Stomach (tissue), 4 donors: ENCODE measurements at regions not wholly inside any gene's neighbourhood (a gene's known extent, or its start where the extent isn't known, plus 50 kb on each side); places are given as distances from the start of the nearest gene placed in this dataset.

ENCODE experiments used
- POLR2A ChIP-seq, 4 donors: fragments of 450-650 bp; IDR thresholded peaks; one replicate each; pipeline ENCODE4 v1.6.1; 2016; ENCODE audit warnings: antibody characterized with exemption in 4 of 4, control low read depth in 2 of 4, mild to moderate bottlenecking in 1 of 4, moderate library complexity in 1 of 4
- POLR2AphosphoS5 ChIP-seq, 3 donors: sonication (generic); formaldehyde crosslinking; IDR thresholded peaks; one replicate each; pipeline ENCODE4 v1.6.1; 2016; ENCODE audit warnings: antibody characterized with exemption in 3 of 3
- TF ChIP-seq, protein P1 (sequence below), 7 experiments: fragments of 450-650 bp in 4 of 7; fragments of 200-600 bp in 3 of 7; sonication (generic) in 3 of 7; IDR thresholded peaks; one replicate each; pipeline ENCODE4 v1.5.1; 2016 to 2019; ENCODE audit warnings: antibody characterized with exemption in 7 of 7, control low read depth in 2 of 7, mild to moderate bottlenecking in 1 of 7

- TF ChIP-seq, protein P1, sequence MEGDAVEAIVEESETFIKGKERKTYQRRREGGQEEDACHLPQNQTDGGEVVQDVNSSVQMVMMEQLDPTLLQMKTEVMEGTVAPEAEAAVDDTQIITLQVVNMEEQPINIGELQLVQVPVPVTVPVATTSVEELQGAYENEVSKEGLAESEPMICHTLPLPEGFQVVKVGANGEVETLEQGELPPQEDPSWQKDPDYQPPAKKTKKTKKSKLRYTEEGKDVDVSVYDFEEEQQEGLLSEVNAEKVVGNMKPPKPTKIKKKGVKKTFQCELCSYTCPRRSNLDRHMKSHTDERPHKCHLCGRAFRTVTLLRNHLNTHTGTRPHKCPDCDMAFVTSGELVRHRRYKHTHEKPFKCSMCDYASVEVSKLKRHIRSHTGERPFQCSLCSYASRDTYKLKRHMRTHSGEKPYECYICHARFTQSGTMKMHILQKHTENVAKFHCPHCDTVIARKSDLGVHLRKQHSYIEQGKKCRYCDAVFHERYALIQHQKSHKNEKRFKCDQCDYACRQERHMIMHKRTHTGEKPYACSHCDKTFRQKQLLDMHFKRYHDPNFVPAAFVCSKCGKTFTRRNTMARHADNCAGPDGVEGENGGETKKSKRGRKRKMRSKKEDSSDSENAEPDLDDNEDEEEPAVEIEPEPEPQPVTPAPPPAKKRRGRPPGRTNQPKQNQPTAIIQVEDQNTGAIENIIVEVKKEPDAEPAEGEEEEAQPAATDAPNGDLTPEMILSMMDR (IDR thresholded peaks at IDR 0.05), result no peak
- TF ChIP-seq POLR2A (IDR thresholded peaks at IDR 0.05) (no peak), POLR2AphosphoS5 (IDR thresholded peaks at IDR 0.05) (no peak)
These were observed 368.7 kb upstream of the PROK2 start for GRCh38 chr3:72153477-72154314.
